H9 (cell line): ENCODE measurements at regions not wholly inside any gene's neighbourhood (a gene's known extent, or its start where the extent isn't known, plus 50 kb on each side); places are given as distances from the start of the nearest gene placed in this dataset.

ENCODE experiments used
- DNase-seq: peaks from one replicate; pipeline ENCODE4 v3.0.0-alpha.2; 2017
- H2AFZ ChIP-seq: one replicate; pipeline ENCODE4 v1.6.1; 2013; ENCODE audit warnings: mild to moderate bottlenecking, low read length, control low read depth, moderate library complexity
- H2AK5ac ChIP-seq: 2 replicates; pipeline ENCODE4 v1.6.1; 2013; ENCODE audit warnings: low read length, control low read depth, mixed read lengths; ENCODE audit not compliant: insufficient read length
- H2BK120ac ChIP-seq: one replicate; pipeline ENCODE4 v1.6.1; 2013; ENCODE audit warnings: low read depth, mild to moderate bottlenecking, low read length, control low read depth, inconsistent platforms; ENCODE audit not compliant: poor library complexity, severe bottlenecking
- H2BK12ac ChIP-seq: 2 replicates; pipeline ENCODE4 v1.6.1; 2013; ENCODE audit warnings: low read length, control low read depth, mixed read lengths, low read depth; ENCODE audit not compliant: insufficient read length
- H2BK15ac ChIP-seq: 2 replicates; pipeline ENCODE4 v1.6.1; 2013; ENCODE audit warnings: low read depth, low read length, control low read depth
- H2BK20ac ChIP-seq: one replicate; pipeline ENCODE4 v1.6.1; 2013; ENCODE audit warnings: low read depth, mild to moderate bottlenecking, low read length, control low read depth, inconsistent platforms; ENCODE audit not compliant: poor library complexity, severe bottlenecking
- H2BK5ac ChIP-seq: 2 replicates; pipeline ENCODE4 v1.6.1; 2013; ENCODE audit warnings: low read length, control low read depth, mixed read lengths; ENCODE audit not compliant: insufficient read length
- H3K14ac ChIP-seq: 2 replicates; pipeline ENCODE4 v1.6.1; 2013; ENCODE audit warnings: low read length, control low read depth; ENCODE audit not compliant: insufficient read depth
- H3K18ac ChIP-seq: 2 replicates; pipeline ENCODE4 v1.6.1; 2013; ENCODE audit warnings: low read depth, mild to moderate bottlenecking, mixed read lengths, low read length, control low read depth; ENCODE audit not compliant: insufficient read length
- H3K23ac ChIP-seq: 2 replicates; pipeline ENCODE4 v1.6.1; 2013; ENCODE audit warnings: low read length, control low read depth, mixed read lengths, low read depth; ENCODE audit not compliant: insufficient read length
- H3K23me2 ChIP-seq: 2 replicates; pipeline ENCODE4 v1.6.1; 2013; ENCODE audit warnings: low read depth, mild to moderate bottlenecking, mixed read lengths, low read length, control low read depth; ENCODE audit not compliant: insufficient read length, poor library complexity, severe bottlenecking
- H3K27ac ChIP-seq: 2 replicates; pipeline ENCODE4 v1.5.1; 2013; ENCODE audit warnings: low read length, control low read depth, mixed read lengths, low read depth; ENCODE audit not compliant: insufficient read length
- H3K27me3 ChIP-seq: 2 replicates; pipeline ENCODE4 v1.6.1; 2013; ENCODE audit warnings: low read length, control low read depth, inconsistent platforms; ENCODE audit not compliant: insufficient read depth
- H3K4ac ChIP-seq: 2 replicates; pipeline ENCODE4 v1.6.1; 2013; ENCODE audit warnings: low read depth, mild to moderate bottlenecking, control low read depth, inconsistent platforms, low read length, moderate library complexity
- H3K4me1 ChIP-seq: 2 replicates; pipeline ENCODE4 v1.6.1; 2013; ENCODE audit warnings: low read length, control low read depth, inconsistent platforms; ENCODE audit not compliant: insufficient read depth
- H3K4me2 ChIP-seq: 2 replicates; pipeline ENCODE4 v1.6.1; 2013; ENCODE audit warnings: low read length, control low read depth, mixed read lengths; ENCODE audit not compliant: insufficient read length, insufficient read depth
- H3K56ac ChIP-seq: 2 replicates; pipeline ENCODE4 v1.6.1; 2013; ENCODE audit warnings: low read depth, mild to moderate bottlenecking, mixed read lengths, low read length, control low read depth; ENCODE audit not compliant: insufficient read length
- H3K79me1 ChIP-seq: 2 replicates; pipeline ENCODE4 v1.6.1; 2013; ENCODE audit warnings: low read depth, mild to moderate bottlenecking, moderate library complexity, low read length, control low read depth, inconsistent platforms; ENCODE audit not compliant: insufficient read depth, poor library complexity, severe bottlenecking
- H3K79me2 ChIP-seq: 2 replicates; pipeline ENCODE4 v1.6.1; 2013; ENCODE audit warnings: low read length, control low read depth, inconsistent platforms; ENCODE audit not compliant: insufficient read depth
- H3K9ac ChIP-seq: 2 replicates; pipeline ENCODE4 v1.6.1; 2013; ENCODE audit warnings: low read length, control low read depth, mixed read lengths; ENCODE audit not compliant: insufficient read length; ENCODE audit errors: extremely low read depth
- H3K9me3 ChIP-seq: one replicate; pipeline ENCODE4 v1.6.1; 2013; ENCODE audit warnings: low read depth, low read length, inconsistent platforms; ENCODE audit not compliant: control insufficient read depth
- H3T11ph ChIP-seq: one replicate; pipeline ENCODE4 v1.6.1; 2013; ENCODE audit warnings: mild to moderate bottlenecking, low read length, control low read depth, inconsistent platforms
- H4K20me1 ChIP-seq: one replicate; pipeline ENCODE4 v1.6.1; 2013; ENCODE audit not compliant: control insufficient read depth, insufficient read length, insufficient read depth
- H4K5ac ChIP-seq: 2 replicates; pipeline ENCODE4 v1.6.1; 2013; ENCODE audit warnings: low read depth, mild to moderate bottlenecking, mixed read lengths, low read length, control low read depth; ENCODE audit not compliant: insufficient read length
- H4K8ac ChIP-seq: replicated peaks from 2 replicates; pipeline ENCODE4 v1.6.1; 2013; ENCODE audit warnings: low read length, control low read depth, mixed read lengths, low read depth; ENCODE audit not compliant: insufficient read length
- H4K91ac ChIP-seq: 2 replicates; pipeline ENCODE4 v1.6.1; 2013; ENCODE audit warnings: low read depth, mild to moderate bottlenecking, moderate library complexity, mixed read lengths, low read length, control low read depth; ENCODE audit not compliant: insufficient read length
- H3K27ac Mint-ChIP-seq, 3 experiments: 2 replicates in 2 of 3; 3 replicates in 1 of 3; pipeline ENCODE4 v1.8.0; 2020 to 2021; ENCODE audit warnings: mixed read lengths in 3 of 3, mild to moderate bottlenecking in 1 of 3, moderate library complexity in 1 of 3
- H3K27me3 Mint-ChIP-seq: 2 replicates; pipeline ENCODE4 v1.8.0; 2021; ENCODE audit warnings: low read depth, mild to moderate bottlenecking, moderate library complexity, mixed read lengths
- H3K36me3 Mint-ChIP-seq, 3 experiments: 2 replicates in 2 of 3; 3 replicates in 1 of 3; pipeline ENCODE4 v1.8.0; 2020 to 2021; ENCODE audit warnings: low read depth in 3 of 3, mixed read lengths in 3 of 3; ENCODE audit not compliant: insufficient read depth in 1 of 3
- H3K4me1 Mint-ChIP-seq, 2 experiments: 2 replicates each; pipeline ENCODE4 v1.8.0; 2020; ENCODE audit warnings: mixed read lengths in 2 of 2
- H3K4me3 Mint-ChIP-seq, 2 experiments: 2 replicates in 1 of 2; 3 replicates in 1 of 2; pipeline ENCODE4 v1.8.0; 2020 to 2021; ENCODE audit warnings: mild to moderate bottlenecking in 2 of 2, mixed read lengths in 2 of 2, moderate library complexity in 1 of 2
- H3K9me3 Mint-ChIP-seq, 2 experiments: 2 replicates in 1 of 2; 3 replicates in 1 of 2; pipeline ENCODE4 v1.8.0; 2020; ENCODE audit warnings: mild to moderate bottlenecking in 2 of 2, mixed read lengths in 2 of 2, moderate library complexity in 1 of 2
- WGBS: extraction: QIAGEN DNeasy Blood & Tissue Kit; methylation state at CpG from one replicate; pipeline ENCODE4 v1.1.7; 2013; ENCODE audit warnings: missing lambda C conversion rate, low lambda C conversion rate, mixed read lengths; ENCODE audit not compliant: insufficient read length; ENCODE audit errors: extremely low coverage; 5-methylcytosine and 5-hydroxymethylcytosine counted together
- TF ChIP-seq, protein P1 (sequence below): fragments of 200-600 bp; sonication (generic); conservative IDR thresholded peaks from 3 replicates; pipeline ENCODE4 v1.8.0; 2021; ENCODE audit warnings: antibody characterized with exemption, mild to moderate bottlenecking

DNA sequence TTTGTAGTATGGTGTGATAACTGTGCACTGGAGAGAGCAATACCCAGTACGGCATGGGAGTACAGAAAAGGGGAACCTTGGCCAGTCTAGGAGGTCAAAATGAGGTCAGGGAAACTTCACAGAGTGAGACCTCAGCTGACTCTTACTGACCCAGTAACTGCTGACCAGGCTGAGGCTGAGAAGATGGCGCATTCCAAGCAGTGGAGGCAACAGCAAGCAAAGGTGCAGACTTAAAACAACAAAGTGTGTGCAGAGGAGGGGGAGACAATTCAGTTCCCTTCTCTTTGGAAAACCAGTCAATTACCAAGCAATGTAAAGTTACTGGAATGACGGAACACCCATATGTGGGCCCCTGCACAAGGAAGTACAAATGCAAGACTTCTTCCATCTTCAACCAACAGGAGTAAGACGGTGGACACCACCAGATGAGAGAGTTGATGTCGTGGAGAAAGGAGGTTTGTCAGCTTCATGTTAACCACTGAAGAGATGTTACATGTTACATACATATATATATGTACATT is 54.6 kb upstream of the PRDX6 start:
- H3K4me1 ChIP-seq = no peaks in the 10 kb centered on the region; the same call in 1 of the 2 replicates
- no peaks in the 10 kb centered on the region for H3K79me1 ChIP-seq
- peak overlapping the region in 1 of 3 experiments; percentile 41; a peak in 1 of 7 replicates for H3K27ac Mint-ChIP-seq
- H4K91ac ChIP-seq = no peak overlapping the region
- no peak for DNase-seq
- no peak overlapping the region for H3K4ac ChIP-seq
- no peak overlapping the region for H3K56ac ChIP-seq
- no peak overlapping the region for H3K27ac ChIP-seq
- WGBS = no CpG with 5 or more reads among the region's 5 CpGs
- no peak overlapping the region for H2BK20ac ChIP-seq
- H3K4me3 Mint-ChIP-seq = no peak overlapping the region; a peak in 1 of 5 replicates
- no peaks in the 10 kb centered on the region for H3K9me3 ChIP-seq
- no peaks in the 10 kb centered on the region for H3K23me2 ChIP-seq
- no peak overlapping the region for H3K4me2 ChIP-seq
- H3K36me3 Mint-ChIP-seq = peaks cover 0 to 19% (median 0%) of the 10 kb centered on the region in 3 experiments; a peak in 2 of 7 replicates
- no peaks in the 10 kb centered on the region for H3K79me2 ChIP-seq
- no peak overlapping the region for H4K5ac ChIP-seq
- H3K18ac ChIP-seq = no peak overlapping the region
- H2AFZ ChIP-seq = no peak overlapping the region
- H3K4me1 Mint-ChIP-seq = peaks cover 25 to 41% of the 10 kb centered on the region in 2 experiments
- no peak overlapping the region for H3K14ac ChIP-seq
- no peaks in the 10 kb centered on the region for H3K27me3 ChIP-seq
- no peak overlapping the region for H2BK12ac ChIP-seq
- H3K27me3 Mint-ChIP-seq = no peaks in the 10 kb centered on the region
- H2BK120ac ChIP-seq = no peak overlapping the region
- no peaks in the 10 kb centered on the region for H4K20me1 ChIP-seq
- TF ChIP-seq, protein P1, sequence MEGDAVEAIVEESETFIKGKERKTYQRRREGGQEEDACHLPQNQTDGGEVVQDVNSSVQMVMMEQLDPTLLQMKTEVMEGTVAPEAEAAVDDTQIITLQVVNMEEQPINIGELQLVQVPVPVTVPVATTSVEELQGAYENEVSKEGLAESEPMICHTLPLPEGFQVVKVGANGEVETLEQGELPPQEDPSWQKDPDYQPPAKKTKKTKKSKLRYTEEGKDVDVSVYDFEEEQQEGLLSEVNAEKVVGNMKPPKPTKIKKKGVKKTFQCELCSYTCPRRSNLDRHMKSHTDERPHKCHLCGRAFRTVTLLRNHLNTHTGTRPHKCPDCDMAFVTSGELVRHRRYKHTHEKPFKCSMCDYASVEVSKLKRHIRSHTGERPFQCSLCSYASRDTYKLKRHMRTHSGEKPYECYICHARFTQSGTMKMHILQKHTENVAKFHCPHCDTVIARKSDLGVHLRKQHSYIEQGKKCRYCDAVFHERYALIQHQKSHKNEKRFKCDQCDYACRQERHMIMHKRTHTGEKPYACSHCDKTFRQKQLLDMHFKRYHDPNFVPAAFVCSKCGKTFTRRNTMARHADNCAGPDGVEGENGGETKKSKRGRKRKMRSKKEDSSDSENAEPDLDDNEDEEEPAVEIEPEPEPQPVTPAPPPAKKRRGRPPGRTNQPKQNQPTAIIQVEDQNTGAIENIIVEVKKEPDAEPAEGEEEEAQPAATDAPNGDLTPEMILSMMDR = no peak
- H2BK15ac ChIP-seq = no peak overlapping the region
- H2BK5ac ChIP-seq = no peak overlapping the region
- no peaks in the 10 kb centered on the region; a peak in 1 of 5 replicates for H3K9me3 Mint-ChIP-seq
- H2AK5ac ChIP-seq = no peak overlapping the region
- no peak overlapping the region for H3K23ac ChIP-seq
- no peak overlapping the region for H3T11ph ChIP-seq
- no peak overlapping the region for H4K8ac ChIP-seq
- H3K9ac ChIP-seq = no peak overlapping the region
